ENCODE measurements at regions not wholly inside any gene's neighbourhood (a gene's known extent, or its start where the extent isn't known, plus 50 kb on each side); places are given as distances from the start of the nearest gene placed in this dataset.
"Not testable (repeated sequence)": the region's sequence is repeated elsewhere in the genome, so short reads cannot be mapped to it uniquely, and the experiment has no call there.

DNA sequence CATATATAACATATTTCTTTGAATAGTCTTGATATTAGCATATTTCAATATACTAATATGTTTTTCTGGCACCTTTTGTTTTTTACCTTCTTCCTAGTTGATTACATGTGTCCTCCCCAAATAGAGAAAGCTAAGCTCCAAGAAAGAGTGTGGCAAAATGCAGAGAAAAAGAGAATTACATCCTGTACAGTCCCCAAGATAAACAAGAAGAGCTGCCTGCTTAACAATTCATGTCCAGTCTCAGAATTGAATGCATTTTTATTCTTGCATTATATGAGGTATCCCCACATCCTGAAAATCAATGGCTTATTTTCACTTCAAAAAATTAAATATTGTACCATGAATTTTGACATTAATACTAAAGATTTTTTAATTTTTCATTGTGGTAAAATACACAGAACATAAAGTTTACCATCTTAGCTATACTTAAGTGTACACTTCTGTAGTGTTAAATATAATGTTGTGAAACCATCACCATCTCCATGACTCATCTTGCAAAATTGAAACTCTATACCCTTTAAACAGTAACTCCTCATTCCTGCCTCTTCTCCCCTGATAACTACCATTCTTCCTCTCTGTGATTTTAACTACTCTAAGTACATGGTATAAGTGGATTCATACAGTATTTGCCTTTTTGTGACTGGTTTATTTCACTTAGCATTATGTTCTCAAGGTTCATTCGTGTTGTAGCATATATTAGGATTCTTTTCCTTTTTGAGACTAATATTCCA lies 490.3 kb downstream of the COL12A1 start:
- no peak for DNase-seq (ENCODE audit: low spot score)

DNA sequence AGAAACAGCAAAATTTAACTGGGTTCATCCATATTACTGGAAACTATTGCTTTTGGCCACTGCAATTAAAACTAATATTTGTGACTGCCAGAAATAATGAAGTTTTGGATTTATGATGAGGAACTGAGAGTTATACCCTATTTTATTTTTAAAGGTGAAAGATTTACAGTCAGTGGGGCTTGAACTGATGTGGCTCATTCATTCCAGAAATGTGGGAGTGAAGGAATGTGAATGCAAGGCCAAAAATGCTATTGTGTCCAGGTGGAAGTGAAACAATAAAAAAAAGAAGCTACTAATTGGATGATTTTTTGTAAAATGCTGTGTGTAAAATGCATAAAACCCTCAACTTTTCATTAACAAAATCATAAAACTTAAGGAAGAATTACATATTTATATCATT lies 491.9 kb downstream of the COL12A1 start:
- DNase-seq (ENCODE audit: low spot score) = no peak

DNA sequence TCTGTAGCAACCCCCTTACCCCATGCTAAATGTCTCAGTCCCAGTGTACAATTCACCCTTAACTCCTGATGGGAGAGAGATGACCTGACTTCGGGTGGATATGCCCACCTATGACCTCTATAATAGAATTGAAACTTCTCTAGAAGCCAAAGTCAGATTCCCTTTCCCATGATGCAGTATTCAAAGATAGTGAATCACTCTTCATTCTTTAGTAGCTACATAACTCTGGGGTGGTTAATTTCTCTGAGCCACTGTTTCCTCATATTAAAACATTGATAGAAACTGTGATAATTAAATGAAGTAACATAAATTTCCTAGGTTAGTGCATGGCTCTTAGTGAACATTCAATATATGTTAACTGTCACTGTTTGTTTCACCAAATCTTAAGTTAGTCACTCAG lies 500.4 kb downstream of the COL12A1 start:
- no peak for DNase-seq (ENCODE audit: low spot score)

DNA sequence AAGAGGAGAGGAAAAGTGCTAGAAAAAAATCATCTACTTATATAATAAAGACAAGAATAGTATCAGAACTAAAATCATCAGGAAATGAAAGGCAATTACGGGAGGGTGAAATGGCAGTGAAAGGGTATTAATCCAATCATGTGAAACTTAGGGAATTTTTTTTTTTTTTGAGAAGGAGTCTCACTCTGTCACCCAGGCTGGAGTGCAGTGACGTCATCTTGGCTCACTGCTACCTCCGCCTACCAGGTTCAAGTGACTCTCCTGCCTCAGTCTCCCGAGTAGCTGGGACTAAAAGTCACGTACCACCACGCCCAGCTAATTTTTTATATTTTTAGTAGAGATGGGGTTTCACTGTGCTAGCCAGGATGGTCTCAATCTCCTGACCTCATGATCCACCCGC lies 501.3 kb downstream of the COL12A1 start:
- not testable (repeated sequence) for DNase-seq (ENCODE audit: low spot score)

DNA sequence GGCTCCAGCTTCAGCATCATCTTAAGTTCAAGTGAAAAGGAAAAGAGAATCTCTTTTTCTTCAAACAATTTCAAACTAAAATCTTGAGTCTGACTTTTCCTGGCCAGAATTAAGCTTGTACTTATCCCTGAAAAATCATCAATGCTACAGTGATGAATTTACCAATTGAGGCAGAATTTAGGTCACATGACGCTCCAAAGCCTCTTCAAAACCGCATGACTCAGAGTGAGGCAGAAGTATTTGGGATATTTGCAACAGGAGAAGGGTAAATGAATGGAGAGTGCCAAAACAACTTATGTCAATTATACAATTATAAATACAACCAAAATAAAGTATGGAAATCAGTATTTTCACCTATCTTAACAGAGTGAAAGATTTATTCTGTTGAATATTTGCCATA lies 515.5 kb downstream of the COL12A1 start:
- DNase-seq (ENCODE audit: low spot score) = no peak

DNA sequence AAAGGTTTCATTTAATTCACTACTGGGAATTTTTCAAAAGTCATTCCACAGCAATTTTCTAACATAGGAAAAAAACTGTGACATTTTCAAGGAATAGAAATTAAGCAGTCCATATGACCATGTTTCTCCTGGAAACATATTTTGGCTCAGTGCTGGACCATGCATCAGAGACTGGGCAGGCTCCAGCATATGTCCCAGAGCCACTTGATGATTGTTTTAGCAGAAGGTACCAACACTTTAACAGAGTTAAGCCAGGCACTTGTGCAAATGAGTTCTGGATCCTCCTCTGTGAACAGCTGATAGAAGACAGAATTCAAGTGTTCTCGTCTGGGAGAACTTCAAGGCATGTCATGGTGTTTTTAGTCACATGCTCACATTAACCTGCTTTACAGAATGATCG lies 516.3 kb downstream of the COL12A1 start:
- DNase-seq (ENCODE audit: low spot score) = no peak

DNA sequence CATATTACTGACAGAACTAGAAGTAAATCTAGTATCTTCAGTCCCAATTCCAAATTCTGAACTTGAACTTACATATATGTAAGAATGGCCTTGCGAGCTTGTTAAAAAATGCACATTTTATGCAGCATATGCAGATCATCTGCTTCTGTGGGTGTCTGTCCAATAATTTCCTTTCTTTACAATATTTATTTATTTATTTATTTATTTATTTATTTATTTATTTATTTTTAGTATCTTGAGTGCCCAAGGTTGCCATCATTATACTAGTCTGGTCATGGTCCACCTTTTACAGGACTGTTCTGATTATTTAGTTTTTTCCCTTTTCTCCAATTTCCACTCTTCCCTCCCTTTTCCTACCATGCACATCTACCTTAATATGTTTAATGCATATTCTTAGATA lies 528.4 kb downstream of the COL12A1 start:
- DNase-seq (ENCODE audit: low spot score) = no peak

DNA sequence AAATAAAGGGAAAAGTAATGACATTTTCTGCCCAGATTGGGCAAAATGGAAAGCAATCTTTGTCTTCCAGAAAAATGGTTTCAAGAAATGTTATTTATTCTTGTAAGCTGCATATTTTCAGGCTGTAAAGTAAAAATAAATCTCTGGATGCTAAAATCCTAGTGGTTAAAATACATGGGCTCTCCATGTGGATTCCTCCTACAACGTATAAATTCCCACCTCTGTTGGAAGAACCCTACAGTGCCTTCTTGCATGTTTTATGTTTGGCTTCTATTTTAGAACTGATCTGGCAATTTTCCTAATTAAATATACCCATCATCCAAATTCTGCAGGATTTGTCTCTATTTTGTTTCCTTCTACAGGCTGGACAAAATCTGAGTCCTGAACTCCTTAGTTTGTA lies 528.9 kb downstream of the COL12A1 start:
- no peak for DNase-seq (ENCODE audit: low spot score)

DNA sequence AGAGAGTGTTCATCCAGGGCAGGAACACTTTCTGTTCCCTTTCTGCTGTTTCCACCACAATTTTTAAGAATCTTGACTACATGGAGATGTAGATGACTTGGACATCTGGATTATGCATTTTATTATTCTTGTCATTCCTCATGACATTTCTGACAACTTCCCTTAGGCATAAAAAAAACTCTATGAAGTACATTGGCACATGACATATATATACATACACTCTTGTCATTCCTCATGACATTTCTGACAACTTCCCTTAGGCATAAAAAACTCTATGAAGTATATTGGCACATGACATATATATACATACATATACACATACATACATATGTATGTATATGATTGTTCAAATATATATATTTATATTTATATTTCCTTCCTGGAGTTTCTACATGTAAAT lies 531.5 kb downstream of the COL12A1 start:
- no peak for DNase-seq (ENCODE audit: low spot score)

DNA sequence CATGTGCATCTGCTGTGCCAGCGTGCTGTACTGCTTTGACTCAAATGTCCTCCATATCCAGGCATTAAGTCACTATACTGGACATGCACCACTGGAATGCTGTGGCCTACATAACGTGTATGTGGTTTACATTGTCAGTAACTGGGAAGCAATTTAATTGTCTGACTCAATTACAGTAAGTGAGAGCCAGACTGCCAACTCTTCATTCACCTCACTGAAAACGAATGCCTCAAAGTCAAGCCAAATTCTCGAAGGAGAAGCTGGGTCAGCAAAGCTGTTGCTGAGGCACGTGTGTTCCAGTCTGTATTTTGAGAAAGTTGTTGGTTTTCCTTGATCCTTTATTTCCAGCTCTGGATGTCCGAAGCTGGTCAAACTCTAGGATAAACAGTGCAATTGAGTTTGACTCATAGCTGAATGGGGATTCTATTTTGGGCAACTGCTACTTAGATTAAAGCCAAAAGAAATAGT lies 534.3 kb downstream of the COL12A1 start:
- DNase-seq (ENCODE audit: low spot score) = no peak

DNA sequence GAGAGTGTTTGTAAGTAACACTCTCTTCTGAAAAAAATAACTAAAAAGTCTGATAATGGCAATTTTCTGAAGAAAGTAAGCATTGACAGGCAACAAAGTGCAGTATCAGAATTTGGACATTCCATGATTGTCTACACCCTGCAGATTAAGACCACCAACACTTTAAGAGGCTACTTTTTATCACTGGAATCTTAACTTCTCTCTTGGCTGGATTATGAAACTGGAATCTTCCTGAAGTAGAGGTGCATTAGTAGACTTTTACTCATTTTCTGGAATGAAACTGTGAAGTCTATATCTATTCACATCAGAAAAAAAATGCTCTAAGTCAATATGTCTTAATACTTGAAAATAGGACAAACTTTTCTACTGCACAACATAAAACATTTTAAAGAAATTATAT lies 547.5 kb downstream of the COL12A1 start:
- DNase-seq (ENCODE audit: low spot score) = no peak

DNA sequence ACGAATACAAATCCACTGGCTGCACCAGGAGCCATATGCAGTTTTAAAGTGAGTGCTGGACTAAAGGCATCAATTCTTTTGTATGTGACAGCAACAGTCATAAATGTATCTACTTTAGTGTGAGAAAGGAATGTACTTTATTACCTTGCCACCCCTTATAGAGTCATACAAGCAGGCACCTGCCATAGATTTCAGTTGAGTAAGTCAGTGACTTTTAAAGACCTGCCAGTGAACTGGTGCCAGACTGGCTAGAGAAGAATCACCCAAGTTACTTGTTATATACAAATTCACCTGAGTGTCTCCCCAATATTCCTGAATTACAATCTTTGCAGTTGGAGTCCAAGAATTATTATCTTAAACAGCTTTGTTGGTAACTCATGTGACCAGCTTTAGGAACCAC lies 547.9 kb downstream of the COL12A1 start:
- no peak for DNase-seq (ENCODE audit: low spot score)

DNA sequence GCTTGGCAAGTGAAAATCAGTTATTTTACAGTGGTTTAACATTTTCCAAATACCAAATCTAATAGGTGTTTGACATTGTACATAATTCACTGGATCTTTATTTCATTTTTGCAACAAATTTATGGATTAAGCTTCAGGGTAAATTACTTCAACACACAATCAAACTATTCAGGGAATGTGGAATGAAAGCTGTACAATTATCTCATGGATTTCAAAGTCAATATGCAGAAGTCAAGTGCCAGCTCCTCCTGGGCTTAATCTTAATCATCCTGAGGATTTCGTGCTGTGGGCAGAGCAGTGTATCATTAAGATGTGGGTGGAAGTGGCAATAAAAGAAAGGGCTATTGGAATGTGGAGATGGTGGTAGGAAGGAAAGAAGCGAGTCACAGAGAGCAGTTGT lies 548.8 kb downstream of the COL12A1 start:
- DNase-seq (ENCODE audit: low spot score) = no peak

DNA sequence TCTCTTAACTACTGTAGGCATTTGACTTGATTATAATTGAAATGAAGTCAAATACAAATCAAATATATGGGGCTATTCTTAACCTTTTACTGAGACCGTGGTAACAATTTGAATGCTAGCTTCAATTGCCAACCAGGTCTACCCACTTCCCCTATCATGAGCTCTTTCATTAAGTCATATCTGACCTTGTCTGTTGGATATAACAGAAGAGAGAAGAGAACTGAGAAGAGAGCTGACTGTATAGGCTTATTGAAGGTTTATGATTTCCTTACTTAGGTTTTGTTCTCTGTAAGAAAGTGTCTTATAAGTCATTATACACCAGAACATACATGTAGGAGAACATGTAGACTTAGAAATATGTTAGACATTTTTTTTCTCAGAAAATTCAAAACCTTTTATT lies 549.4 kb downstream of the COL12A1 start:
- no peak for DNase-seq (ENCODE audit: low spot score)

DNA sequence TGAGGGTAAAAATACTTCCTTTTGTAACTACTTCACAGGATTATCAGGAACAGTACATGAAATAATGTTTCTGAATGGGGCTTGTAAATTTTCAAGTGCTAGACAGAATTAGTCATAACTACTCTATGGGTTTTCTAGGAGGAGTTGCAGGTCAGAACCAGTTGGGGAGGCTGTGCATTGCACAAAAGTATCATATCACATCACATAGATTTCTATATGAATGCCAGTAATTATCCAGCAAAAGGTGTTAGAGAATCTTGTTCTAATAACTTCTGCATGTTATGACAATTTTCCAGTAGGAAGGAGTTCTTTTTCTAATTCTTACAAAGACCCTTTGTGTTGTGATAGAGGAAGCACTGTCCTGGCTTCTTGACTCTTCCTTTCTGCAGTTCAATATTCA lies 551.6 kb downstream of the COL12A1 start:
- no peak for DNase-seq (ENCODE audit: low spot score)

DNA sequence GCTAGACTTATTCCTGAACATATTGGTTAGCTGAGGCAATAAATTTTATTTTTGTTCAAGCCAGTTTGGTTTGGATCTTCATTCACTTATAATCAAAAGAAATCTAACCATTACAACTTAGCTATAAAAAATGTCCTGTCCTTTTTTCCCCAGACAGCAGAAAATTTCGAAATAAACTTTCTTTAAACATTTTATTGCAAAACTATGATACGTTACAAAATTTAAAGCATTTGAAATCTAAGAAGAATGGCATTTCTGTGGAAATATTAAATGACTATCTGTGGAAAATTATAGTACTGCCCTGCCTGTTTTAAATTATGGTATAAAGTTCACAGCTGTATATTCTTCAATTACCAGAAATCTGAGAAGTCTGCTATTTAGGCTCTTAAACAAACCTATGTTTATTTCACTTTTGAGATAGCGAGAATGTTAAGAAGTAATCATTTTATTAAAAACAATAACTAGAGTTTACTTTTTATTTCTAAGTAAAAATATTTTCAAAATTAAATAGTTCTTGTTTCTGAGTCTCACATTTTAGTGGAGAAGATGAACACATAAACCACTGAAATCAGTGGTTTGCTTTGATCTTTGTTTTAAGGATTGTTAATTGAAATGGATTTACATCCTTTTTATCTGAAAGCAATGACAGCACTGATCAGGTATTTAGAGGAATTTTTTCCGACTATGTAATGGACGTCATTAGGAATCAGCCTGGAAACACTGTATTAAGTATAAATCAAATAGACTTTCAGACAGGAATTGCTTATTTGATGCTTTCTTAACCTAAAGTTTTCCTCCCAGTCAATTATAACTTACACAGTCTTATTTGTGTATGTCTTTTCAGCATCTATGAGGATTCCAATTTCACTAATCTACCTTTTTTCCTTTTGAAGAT lies 553.7 kb downstream of the COL12A1 start:
- DNase-seq (ENCODE audit: low spot score) = no peak

DNA sequence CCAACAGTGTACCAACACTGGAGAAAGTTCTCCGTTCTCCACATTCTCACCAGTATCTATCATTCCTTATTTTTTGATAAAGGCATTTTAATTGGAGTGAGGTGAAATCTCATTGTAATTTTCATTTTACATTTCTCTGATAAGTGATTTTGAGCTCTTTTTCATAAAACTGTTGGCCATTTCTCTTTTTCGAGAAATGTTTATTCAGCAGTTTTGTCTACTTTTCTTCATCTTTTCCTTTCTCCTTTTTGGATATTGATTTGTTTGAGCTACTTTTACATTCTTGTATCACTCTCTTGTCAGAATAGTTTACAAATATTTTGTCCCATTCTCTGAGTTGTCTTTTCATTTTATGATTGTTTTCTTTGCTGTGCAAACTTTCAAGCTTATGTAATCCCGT lies 555.2 kb downstream of the COL12A1 start:
- DNase-seq (ENCODE audit: low spot score) = no peak

DNA sequence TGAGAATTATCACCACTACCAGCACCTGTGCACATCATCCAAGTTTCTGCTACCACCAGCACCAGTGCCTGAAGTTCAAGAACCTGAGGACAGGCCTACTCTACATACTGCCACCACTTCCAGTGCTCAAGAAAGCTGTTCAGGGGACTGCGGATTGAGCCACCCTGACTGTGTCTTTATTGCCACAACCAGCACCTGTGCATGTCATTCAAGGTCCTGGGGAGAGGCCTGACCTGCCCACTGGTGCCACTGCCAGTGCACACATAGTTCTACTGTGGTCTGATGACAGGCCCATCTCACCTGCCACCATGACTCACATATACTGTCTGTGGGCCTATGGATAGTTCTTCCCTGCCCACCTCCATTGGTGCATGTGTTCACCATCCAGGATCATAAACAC lies 559.4 kb downstream of the COL12A1 start:
- no peak for DNase-seq (ENCODE audit: low spot score)

DNA sequence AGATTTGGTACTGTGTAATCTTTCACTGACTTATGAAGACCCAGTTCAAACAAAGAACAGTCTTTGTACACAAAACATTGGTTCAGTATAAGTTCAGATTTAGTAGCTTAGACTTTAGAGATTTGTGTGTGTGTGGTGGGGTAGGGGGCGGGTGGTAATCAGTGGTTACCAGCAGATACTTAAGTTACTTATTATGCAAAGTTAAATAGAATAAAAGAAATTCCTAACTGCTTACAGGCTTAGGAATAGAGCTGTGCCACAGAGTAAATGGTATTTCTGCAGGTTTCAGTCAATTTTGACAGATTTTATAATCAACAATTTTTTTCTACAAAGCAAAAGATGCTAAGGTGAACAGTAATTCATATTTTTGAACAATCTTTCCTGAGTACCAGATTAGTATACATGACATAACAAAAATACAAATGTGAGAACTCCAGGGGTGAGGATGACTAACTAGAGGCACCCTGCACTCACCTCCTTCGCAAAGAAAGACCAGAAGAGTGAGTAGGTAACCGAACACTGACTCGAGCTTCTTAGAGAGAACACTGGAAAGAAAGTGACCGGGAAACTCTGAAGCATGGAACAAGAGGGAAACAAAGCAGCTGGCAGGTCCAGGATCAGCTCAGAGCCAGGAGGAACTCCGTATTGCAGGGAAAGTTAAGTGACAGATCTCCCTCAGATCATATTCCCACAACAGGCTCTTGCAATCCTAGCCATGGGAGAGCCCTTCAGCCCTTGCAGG lies 560.6 kb downstream of the COL12A1 start:
- DNase-seq (ENCODE audit: low spot score) = no peak

DNA sequence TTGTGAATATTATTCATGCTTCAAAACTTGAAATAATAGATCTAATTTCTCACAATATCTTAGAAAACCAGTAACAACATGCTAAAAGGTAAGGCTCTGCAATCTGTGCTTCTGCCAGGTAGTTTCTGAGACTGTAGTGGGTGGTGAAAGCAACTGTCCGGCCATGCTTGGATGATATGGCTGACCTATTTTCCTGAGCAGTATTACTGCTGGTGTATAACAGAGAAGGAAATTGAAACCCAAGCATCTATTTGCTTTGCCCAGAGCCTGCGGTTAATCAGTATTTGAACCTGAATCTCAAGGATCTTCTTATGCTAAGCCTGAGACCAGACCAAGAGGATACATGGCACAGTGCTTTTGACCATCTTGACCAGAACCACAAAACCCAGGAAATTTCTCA lies 563.8 kb downstream of the COL12A1 start:
- no peak for DNase-seq (ENCODE audit: low spot score)

DNA sequence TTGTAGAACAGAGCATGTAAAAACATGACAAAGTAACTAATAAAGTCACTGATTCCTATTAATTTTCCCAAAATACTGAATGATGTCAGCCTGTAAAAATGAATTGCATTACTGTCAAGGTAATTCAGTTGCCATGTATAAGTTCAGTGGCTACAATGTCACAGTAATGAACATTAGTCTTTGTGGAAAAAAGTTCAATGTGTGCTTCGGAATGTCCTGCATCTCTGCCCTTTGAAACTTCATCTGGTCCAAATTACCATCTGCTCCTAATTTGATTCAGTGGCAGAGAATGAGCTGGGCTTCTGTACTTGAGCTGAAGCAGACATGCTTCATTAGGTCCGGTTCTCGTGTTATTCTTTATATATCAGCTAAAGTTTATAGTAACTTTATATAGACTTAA lies 567.4 kb downstream of the COL12A1 start:
- DNase-seq (ENCODE audit: low spot score) = no peak

DNA sequence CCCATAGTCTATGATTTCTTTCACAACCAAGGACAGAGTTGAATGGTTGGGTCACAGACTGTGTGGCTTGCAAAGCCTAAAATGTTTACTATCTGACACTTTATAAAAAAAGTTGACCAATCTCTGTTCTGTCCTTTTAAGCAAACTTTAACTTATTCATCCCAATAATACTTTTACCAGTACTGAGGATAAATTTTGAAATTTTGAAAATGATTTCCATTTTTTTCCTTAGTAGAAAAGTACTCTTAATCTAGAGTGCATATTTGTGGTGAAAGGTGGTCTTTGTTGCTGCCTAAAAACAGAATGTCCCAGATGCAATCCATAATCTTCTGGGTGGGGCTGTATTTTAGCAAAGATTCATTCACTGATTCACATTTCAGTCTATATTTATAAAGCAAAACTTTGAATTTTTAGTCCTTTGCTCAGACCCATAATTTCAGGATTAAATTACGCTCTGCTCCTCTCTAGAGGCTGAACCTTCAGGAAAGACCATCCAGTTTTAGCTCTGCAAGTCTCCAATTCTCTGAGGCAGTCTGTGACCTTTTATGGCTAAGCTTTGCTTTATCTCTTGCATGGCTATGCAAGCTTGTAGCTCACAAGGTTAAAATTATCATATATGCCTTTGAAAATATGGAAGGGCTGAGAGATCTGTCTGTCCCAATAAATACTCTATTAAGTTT lies 573.5 kb downstream of the COL12A1 start:
- DNase-seq (ENCODE audit: low spot score) = no peak

All from hematopoietic multipotent progenitor cell treated with erythropoietin and hydrocortisone succinate and interleukin-3 and kit ligand, for 15 days (in vitro differentiated cells).